ENCODE measurements at regions not wholly inside any gene's neighbourhood (a gene's known extent, or its start where the extent isn't known, plus 50 kb on each side); places are given as distances from the start of the nearest gene placed in this dataset.

- no peak for TF ChIP-seq CTCF (IDR thresholded peaks at IDR 0.05)
These were observed 565.8 kb upstream of the LRRC4C start for GRCh38 chr11:42025121-42025803.

GRCh38 chr11:42034826-42035225 lies 575.4 kb upstream of the LRRC4C start:
- no peak for TF ChIP-seq CTCF (IDR thresholded peaks at IDR 0.05)

- TF ChIP-seq CTCF (IDR thresholded peaks at IDR 0.05), result no peak
These were observed 576.7 kb upstream of the LRRC4C start for GRCh38 chr11:42036201-42036600.

- TF ChIP-seq CTCF (IDR thresholded peaks at IDR 0.05), result no peak
These were observed 583.9 kb upstream of the LRRC4C start for GRCh38 chr11:42043312-42043711.

- TF ChIP-seq CTCF (IDR thresholded peaks at IDR 0.05), result no peak
These were observed 588.4 kb upstream of the LRRC4C start for GRCh38 chr11:42047637-42048555.

- no peak for TF ChIP-seq CTCF (IDR thresholded peaks at IDR 0.05)
These were observed 589.7 kb upstream of the LRRC4C start for GRCh38 chr11:42049186-42049585.

- TF ChIP-seq CTCF (IDR thresholded peaks at IDR 0.05), result no peak
These were observed 590.2 kb upstream of the LRRC4C start for GRCh38 chr11:42049650-42050049.

Measured in LNCAP (cell line).